Heart right ventricle (tissue), 16 donors: ENCODE measurements at regions not wholly inside any gene's neighbourhood (a gene's known extent, or its start where the extent isn't known, plus 50 kb on each side); places are given as distances from the start of the nearest gene placed in this dataset.

ENCODE experiments used
- ATAC-seq, 8 donors: fragments of 200-7000 bp; cut with Tn5 transposase; one replicate each; pipeline ENCODE4 v1.9.1; 2020; ENCODE audit warnings: mild to moderate bottlenecking in 8 of 8, moderate library complexity in 8 of 8, moderate number of reproducible peaks in 1 of 8
- DNase-seq, 2 donors: peaks; one replicate each; pipeline ENCODE4 v3.0.0-alpha.2; 2020
- H3K27ac ChIP-seq, 10 donors: fragments of 200-600 bp; sonication (generic) in 2 of 10; one replicate each; pipeline versions ENCODE4 v1.5.0 to v1.8.0; 2020 to 2022; ENCODE audit warnings: mild to moderate bottlenecking in 3 of 10
- H3K27me3 ChIP-seq, 7 donors: fragments of 200-600 bp; one replicate each; pipeline ENCODE4 v1.8.0; 2021 to 2022; ENCODE audit warnings: mild to moderate bottlenecking in 2 of 7
- H3K36me3 ChIP-seq, 9 donors: fragments of 200-600 bp; sonication (generic) in 1 of 9; one replicate each; pipeline versions ENCODE4 v1.5.0 to v1.8.0; 2020 to 2022; ENCODE audit warnings: mild to moderate bottlenecking in 2 of 9
- H3K4me1 ChIP-seq, 9 donors: fragments of 200-600 bp; sonication (generic) in 1 of 9; one replicate each; pipeline versions ENCODE4 v1.5.0 to v1.8.0; 2020 to 2022; ENCODE audit warnings: mild to moderate bottlenecking in 4 of 9
- H3K4me3 ChIP-seq, 10 donors: fragments of 200-600 bp; sonication (generic) in 2 of 10; one replicate each; pipeline versions ENCODE4 v1.5.0 to v1.8.0; 2020 to 2022; ENCODE audit warnings: mild to moderate bottlenecking in 7 of 10, moderate library complexity in 2 of 10
- H3K9me3 ChIP-seq, 11 donors: fragments of 200-600 bp in 10 of 11; sonication (generic) in 2 of 11; one replicate each; pipeline versions ENCODE4 v1.5.0 to v1.8.0; 2013 to 2022; ENCODE audit warnings: mild to moderate bottlenecking in 2 of 11, control low read depth in 1 of 11, moderate library complexity in 1 of 11
- CTCF ChIP-seq, 9 donors: fragments of 200-600 bp; sonication (generic) in 2 of 9; IDR thresholded peaks; one replicate each; pipeline versions ENCODE4 v1.5.0 to v1.8.0; 2021 to 2022; ENCODE audit warnings: antibody characterized with exemption in 9 of 9, mild to moderate bottlenecking in 5 of 9, moderate library complexity in 1 of 9
- WGBS, 2 donors: extraction: QIAGEN DNeasy Blood & Tissue Kit; methylation state at CpG; one replicate each; pipeline ENCODE4 v1.1.7; 2013; ENCODE audit warnings: inconsistent platforms in 1 of 2; 5-methylcytosine and 5-hydroxymethylcytosine counted together
- intact Hi-C, 10 donors: fragments of 100-400 bp; cut with DNase I; formaldehyde crosslinking; loops; one replicate each; pipeline versions ENCODE4 v1.11.1 to v1.14.2; 2022
- donor health status: Arrhythmogenic right ventricular cardiomyopathy.
- donor health status: ischemic (EF 13 %, LVEDD 7.1; RV severe dilation, severe dysfunction).
- donor health status: healthy with polysubstance abuse.
- donor health status: DM: no; HTN: yes; CAD: no.
- donor health status: DM: no; HTN: no; CAD: no.
- donor health status: ischemic (EF 25% LVEDD 6.9; RV normal size, moderate dysfunction).
- donor health status: ischemic (EF 25% LVEDD 5.7; RV mildly dilated, moderate dysfunction).
- donor health status: healthy.
- donor health status: DM: yes; HTN: yes; CAD: no.
- donor health status: Ischemic cardiomyopathy.
- donor health status: ischemic (EF 35%, LVEDD 5.7; RV mildly dilated, moderate dysfunction).
- donor health status: nonischemic (EF 11% LVEDD 7.7; RV severe dilation, severe dysfunction).
- donor health status: DM: yes; HTN: yes; CAD: no.
- donor health status: PGD.
- donor health status: ischemic (EF 29% LVEDD 5.4; RV normal size, mild dysfunction).
- donor health status: nonischemic (EF 23%, LVEDD 6.1; RV moderate dilation, normal function).

DNA sequence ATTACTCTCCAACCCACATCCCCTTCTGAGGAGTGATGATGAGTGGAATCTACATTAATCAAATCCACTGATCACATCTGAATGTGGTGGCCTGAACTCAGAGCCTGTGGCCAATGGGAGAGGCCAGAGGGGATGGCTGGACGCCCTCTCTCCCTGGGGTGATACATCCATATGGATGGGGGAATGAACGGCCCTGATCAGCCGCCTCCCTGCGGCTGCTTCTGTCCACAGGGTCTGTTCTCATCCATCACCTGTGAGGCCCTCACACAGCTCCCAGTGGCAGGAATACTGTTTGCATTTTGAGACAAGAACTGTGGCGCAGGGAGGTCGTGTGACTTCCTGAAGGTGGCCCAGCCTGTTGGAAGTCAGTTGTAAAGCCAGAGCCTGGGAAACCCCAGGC, 78.3 kb upstream of the SHISAL1 start:
- Histone ChIP-seq H3K4me3 (no peak overlapping the region), H3K9me3 (no peaks in the 10 kb centered on the region), H3K27ac (no peak overlapping the region), H3K4me1 (no peaks in the 10 kb centered on the region), H3K27me3 (peaks cover 0 to 36% (median 0%) of the 10 kb centered on the region in 7 donors), H3K36me3 (no peaks in the 10 kb centered on the region)
- TF ChIP-seq CTCF (IDR thresholded peaks at IDR 0.05): no peak
- intact Hi-C loops: no loop called here
- 74 to 85% methylated on average over 6 of the region's 6 CpGs for WGBS, 2 donors
- ATAC-seq (no peak), DNase-seq (no peak)

GRCh38 chr22:44390613-44390970, 77.8 kb upstream of the SHISAL1 start:
- Histone ChIP-seq H3K9me3 (no peaks in the 10 kb centered on the region), H3K27ac (no peak overlapping the region), H3K27me3 (peaks cover 0 to 36% (median 0%) of the 10 kb centered on the region in 7 donors), H3K36me3 (no peaks in the 10 kb centered on the region), H3K4me1 (no peaks in the 10 kb centered on the region), H3K4me3 (no peak overlapping the region)
- no peak for ATAC-seq
- TF ChIP-seq CTCF (IDR thresholded peaks at IDR 0.05): no peak
- no peak for DNase-seq
- WGBS, 2 donors: 85 to 91% methylated on average over 9 of the region's 9 CpGs
- intact Hi-C loops: no loop called here

- no peak overlapping the region for H3K4me3 ChIP-seq
- no peak for DNase-seq
- intact Hi-C loops: no loop called here
- H3K4me1 ChIP-seq: no peaks in the 10 kb centered on the region
- H3K27me3 ChIP-seq: peaks cover 0 to 32% (median 0%) of the 10 kb centered on the region in 7 donors
- no peak for TF ChIP-seq CTCF (IDR thresholded peaks at IDR 0.05)
- no peak for ATAC-seq
- no peaks in the 10 kb centered on the region for H3K9me3 ChIP-seq
- WGBS, 2 donors: 92 to 94% methylated on average over 5 of the region's 5 CpGs
- no peaks in the 10 kb centered on the region for H3K36me3 ChIP-seq
- no peak overlapping the region for H3K27ac ChIP-seq
These were observed 77.3 kb upstream of the SHISAL1 start for GRCh38 chr22:44389926-44390612.

DNA sequence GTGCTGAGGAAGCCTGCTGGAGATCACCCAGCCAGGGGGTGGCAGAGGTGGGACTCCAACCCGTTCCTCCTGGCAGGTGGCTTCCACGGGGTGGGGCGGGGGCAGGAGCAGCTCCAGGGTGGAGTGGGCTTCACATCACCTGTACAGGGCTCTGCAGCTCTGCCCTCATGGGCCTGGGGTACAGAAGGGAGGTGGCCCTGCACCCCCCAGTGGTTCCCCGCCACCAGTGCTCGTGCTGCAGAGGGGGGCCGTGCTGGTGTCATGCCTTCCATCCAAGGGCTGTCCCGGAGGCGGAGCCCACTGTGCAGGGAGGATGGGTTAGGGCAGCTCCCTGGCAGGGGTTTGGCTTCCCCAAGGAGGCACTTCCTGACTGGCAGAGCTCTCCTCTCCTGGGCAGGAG, 76.4 kb upstream of the SHISAL1 start:
- DNase-seq (peak in 1 of 2 donors; percentile 9), ATAC-seq (peak in 1 of 8 donors; percentile 16)
- no peak overlapping the region for H3K4me3 ChIP-seq
- no peak overlapping the region for H3K27ac ChIP-seq
- no peak for TF ChIP-seq CTCF (IDR thresholded peaks at IDR 0.05)
- no peaks in the 10 kb centered on the region for H3K36me3 ChIP-seq
- no peaks in the 10 kb centered on the region for H3K4me1 ChIP-seq
- intact Hi-C loops: no loop called here
- 69 to 72% methylated on average over 8 of the region's 8 CpGs for WGBS, 2 donors
- H3K27me3 ChIP-seq: peaks cover 0 to 24% (median 0%) of the 10 kb centered on the region in 7 donors
- H3K9me3 ChIP-seq: no peaks in the 10 kb centered on the region
